HL-60 (cell line): ENCODE measurements at regions not wholly inside any gene's neighbourhood (a gene's known extent, or its start where the extent isn't known, plus 50 kb on each side); places are given as distances from the start of the nearest gene placed in this dataset.

ENCODE experiments used
- CTCF ChIP-seq: IDR thresholded peaks from one replicate; pipeline ENCODE4 v1.5.1; 2011; ENCODE audit warnings: low read length, control low read depth, inconsistent platforms; ENCODE audit not compliant: insufficient read depth
- GABPA ChIP-seq: IDR thresholded peaks from 2 replicates; pipeline ENCODE4 v1.6.1; 2012; ENCODE audit warnings: low read depth
- POLR2AphosphoS5 ChIP-seq: IDR thresholded peaks from 2 replicates; pipeline ENCODE4 v1.6.1; 2012; ENCODE audit warnings: low read depth
- REST ChIP-seq: IDR thresholded peaks from 2 replicates; pipeline ENCODE4 v1.6.1; 2012; ENCODE audit warnings: low read depth; ENCODE audit not compliant: insufficient replicate concordance

- no peak for TF ChIP-seq CTCF
- no peak for TF ChIP-seq POLR2AphosphoS5
- TF ChIP-seq REST, result no peak
- TF ChIP-seq GABPA, result no peak
Observed at GRCh38 chr9:21551401-21551800, 69.3 kb upstream of the IFNE start.
